Upper lobe of right lung (tissue), 1 donor: ENCODE measurements at regions not wholly inside any gene's neighbourhood (a gene's known extent, or its start where the extent isn't known, plus 50 kb on each side); places are given as distances from the start of the nearest gene placed in this dataset.

Experiments used
- ATAC-seq: fragments of 200-7000 bp; cut with Tn5 transposase; one replicate; pipeline ENCODE4 v1.9.1; 2020; ENCODE audit warnings: mild to moderate bottlenecking, moderate library complexity
- DNase-seq: peaks from one replicate; pipeline ENCODE4 v3.0.0-alpha.2; 2020
- H3K27ac ChIP-seq: fragments of 200-600 bp; one replicate; pipeline ENCODE4 v1.8.0; 2022
- H3K27me3 ChIP-seq: fragments of 200-600 bp; one replicate; pipeline ENCODE4 v1.8.0; 2022; ENCODE audit warnings: mild to moderate bottlenecking
- H3K36me3 ChIP-seq: fragments of 200-600 bp; one replicate; pipeline ENCODE4 v1.8.0; 2022
- H3K4me1 ChIP-seq: fragments of 200-600 bp; one replicate; pipeline ENCODE4 v1.8.0; 2022
- H3K4me3 ChIP-seq: fragments of 200-600 bp; one replicate; pipeline ENCODE4 v1.8.0; 2022; ENCODE audit warnings: mild to moderate bottlenecking
- H3K9me3 ChIP-seq: fragments of 200-600 bp; one replicate; pipeline ENCODE4 v1.8.0; 2022
- intact Hi-C: fragments of 100-400 bp; cut with DNase I; formaldehyde crosslinking; loops from one replicate; pipeline ENCODE4 v1.11.0; 2022
- TF ChIP-seq, protein P1 (sequence below): fragments of 200-600 bp; IDR thresholded peaks from one replicate; pipeline ENCODE4 v1.8.0; 2022; ENCODE audit warnings: antibody characterized with exemption
- donor health status: DM: no; HTN: yes; CAD: no; lungs with severe emphysema.

DNA sequence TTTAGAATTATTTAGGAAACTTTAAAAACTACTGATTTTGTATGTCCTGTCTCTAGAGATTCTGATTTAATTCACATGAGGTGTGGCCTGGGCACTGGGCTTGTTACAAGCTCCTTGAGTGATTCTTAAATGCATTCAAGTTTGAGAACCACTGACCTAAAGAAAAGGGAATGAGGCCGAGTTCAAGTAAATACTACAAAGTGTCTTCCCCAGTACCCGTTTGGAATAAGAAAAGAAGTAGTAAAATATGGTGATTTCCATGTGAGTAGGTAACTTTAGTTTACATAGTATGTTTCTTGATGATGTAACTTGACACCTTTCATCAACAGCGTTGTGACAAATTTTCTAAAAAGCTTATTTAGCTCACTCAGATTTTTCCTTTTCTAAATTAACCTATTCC is 1022.9 kb upstream of the NRXN1 start:
- no peak for DNase-seq
- intact Hi-C loops = no loop called here
- H3K27ac ChIP-seq = no peak overlapping the region
- no peak overlapping the region for H3K4me3 ChIP-seq
- no peak for ATAC-seq
- H3K27me3 ChIP-seq = no peaks in the 10 kb centered on the region
- no peaks in the 10 kb centered on the region for H3K36me3 ChIP-seq
- TF ChIP-seq, protein P1, sequence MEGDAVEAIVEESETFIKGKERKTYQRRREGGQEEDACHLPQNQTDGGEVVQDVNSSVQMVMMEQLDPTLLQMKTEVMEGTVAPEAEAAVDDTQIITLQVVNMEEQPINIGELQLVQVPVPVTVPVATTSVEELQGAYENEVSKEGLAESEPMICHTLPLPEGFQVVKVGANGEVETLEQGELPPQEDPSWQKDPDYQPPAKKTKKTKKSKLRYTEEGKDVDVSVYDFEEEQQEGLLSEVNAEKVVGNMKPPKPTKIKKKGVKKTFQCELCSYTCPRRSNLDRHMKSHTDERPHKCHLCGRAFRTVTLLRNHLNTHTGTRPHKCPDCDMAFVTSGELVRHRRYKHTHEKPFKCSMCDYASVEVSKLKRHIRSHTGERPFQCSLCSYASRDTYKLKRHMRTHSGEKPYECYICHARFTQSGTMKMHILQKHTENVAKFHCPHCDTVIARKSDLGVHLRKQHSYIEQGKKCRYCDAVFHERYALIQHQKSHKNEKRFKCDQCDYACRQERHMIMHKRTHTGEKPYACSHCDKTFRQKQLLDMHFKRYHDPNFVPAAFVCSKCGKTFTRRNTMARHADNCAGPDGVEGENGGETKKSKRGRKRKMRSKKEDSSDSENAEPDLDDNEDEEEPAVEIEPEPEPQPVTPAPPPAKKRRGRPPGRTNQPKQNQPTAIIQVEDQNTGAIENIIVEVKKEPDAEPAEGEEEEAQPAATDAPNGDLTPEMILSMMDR = no peak
- no peaks in the 10 kb centered on the region for H3K9me3 ChIP-seq
- no peaks in the 10 kb centered on the region for H3K4me1 ChIP-seq

DNA sequence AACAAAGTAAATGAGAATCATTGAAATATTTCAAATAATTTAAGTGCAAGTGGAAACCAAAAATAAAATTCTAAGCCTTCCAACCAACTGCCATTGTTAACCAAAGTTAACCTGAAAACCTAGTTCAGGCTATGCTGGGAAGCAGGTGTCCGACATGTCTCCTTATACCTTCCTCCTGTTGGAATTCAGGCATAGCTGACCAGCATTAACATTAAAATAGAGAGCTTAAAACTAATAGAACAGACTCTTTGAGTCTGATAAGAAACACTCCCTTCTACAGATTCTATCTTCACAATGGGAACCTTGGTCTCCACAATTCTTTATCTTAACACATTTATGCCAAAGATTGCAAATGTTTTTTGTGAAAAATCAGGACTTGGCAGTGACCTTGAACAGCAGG is 1004.9 kb upstream of the NRXN1 start:
- Histone ChIP-seq H3K9me3 (no peaks in the 10 kb centered on the region), H3K4me3 (no peak overlapping the region), H3K27ac (no peak overlapping the region), H3K27me3 (no peaks in the 10 kb centered on the region), H3K4me1 (no peaks in the 10 kb centered on the region), H3K36me3 (no peaks in the 10 kb centered on the region)
- intact Hi-C loops = no loop called here
- TF ChIP-seq, protein P1 = no peak
- ATAC-seq = no peak
- no peak for DNase-seq

DNA sequence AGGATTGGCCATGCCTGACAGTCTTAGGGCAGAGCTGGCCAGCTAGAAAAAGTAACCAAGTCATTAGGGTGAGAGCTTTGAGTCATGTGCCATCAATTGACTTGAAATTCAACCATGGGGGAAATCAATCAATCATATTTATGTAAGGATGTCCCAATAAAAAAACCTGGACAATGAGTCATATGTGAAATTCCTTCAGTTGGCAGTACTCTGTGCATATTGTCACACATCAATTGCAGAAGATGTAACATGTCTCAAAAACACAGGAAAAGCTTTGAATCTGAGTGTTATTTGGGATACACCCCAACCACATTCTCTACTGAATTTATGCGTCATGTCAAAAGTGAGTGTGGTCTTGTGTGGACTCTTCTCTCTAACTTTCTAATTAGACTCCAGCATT is 1004.1 kb upstream of the NRXN1 start:
- ATAC-seq = no peak
- H3K36me3 ChIP-seq = no peaks in the 10 kb centered on the region
- TF ChIP-seq, protein P1 = no peak
- no peak overlapping the region for H3K4me3 ChIP-seq
- no peaks in the 10 kb centered on the region for H3K27me3 ChIP-seq
- no peak overlapping the region for H3K27ac ChIP-seq
- no peak for DNase-seq
- no peaks in the 10 kb centered on the region for H3K4me1 ChIP-seq
- intact Hi-C loops = no loop called here
- no peaks in the 10 kb centered on the region for H3K9me3 ChIP-seq

DNA sequence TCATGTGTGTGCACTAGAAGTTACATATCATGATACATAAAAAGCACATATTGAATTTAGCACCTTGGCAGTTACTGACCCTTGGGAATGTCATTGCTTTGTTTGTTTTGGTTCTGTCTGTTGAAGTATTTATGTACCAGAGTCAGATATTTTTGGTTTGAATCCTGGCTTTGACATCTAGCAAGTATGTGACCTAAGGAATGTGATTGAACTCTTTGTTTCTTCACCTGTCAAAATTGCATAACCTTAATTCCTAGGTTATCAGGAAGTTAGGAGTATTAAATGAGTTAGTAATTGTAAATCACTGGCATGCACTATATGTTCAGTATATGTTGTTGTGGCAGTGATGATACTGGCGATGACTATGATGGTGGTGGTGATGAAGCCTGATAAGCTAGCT is 1003.5 kb upstream of the NRXN1 start:
- DNase-seq = no peak
- no peak overlapping the region for H3K4me3 ChIP-seq
- H3K9me3 ChIP-seq = no peaks in the 10 kb centered on the region
- no peak overlapping the region for H3K27ac ChIP-seq
- TF ChIP-seq, protein P1 = no peak
- H3K27me3 ChIP-seq = no peaks in the 10 kb centered on the region
- H3K36me3 ChIP-seq = no peaks in the 10 kb centered on the region
- H3K4me1 ChIP-seq = no peaks in the 10 kb centered on the region
- intact Hi-C loops = no loop called here
- ATAC-seq = no peak

DNA sequence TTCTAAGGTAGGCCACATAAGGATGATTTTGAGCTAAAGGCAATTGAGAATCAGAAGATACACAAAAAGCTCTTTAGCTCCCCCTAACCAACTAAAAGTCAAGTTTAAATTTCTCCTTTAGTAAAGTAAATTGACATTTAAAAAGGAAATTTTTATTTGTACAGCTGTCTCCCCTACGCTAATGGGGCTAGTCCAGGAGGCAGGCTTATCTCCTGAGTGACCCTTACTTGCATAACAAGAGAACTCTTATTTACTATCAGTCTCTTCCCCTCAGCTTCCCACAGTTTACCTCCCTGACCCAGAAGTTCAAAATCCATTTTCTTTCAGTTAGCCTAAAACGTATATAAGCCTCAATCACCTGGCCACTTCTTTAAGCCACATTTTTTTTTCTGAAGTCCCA is 1002.8 kb upstream of the NRXN1 start:
- H3K27ac ChIP-seq = no peak overlapping the region
- TF ChIP-seq, protein P1 = no peak
- ATAC-seq (no peak), DNase-seq (no peak)
- H3K36me3 ChIP-seq = no peaks in the 10 kb centered on the region
- intact Hi-C loops = no loop called here
- no peaks in the 10 kb centered on the region for H3K4me1 ChIP-seq
- no peaks in the 10 kb centered on the region for H3K9me3 ChIP-seq
- no peaks in the 10 kb centered on the region for H3K27me3 ChIP-seq
- no peak overlapping the region for H3K4me3 ChIP-seq

DNA sequence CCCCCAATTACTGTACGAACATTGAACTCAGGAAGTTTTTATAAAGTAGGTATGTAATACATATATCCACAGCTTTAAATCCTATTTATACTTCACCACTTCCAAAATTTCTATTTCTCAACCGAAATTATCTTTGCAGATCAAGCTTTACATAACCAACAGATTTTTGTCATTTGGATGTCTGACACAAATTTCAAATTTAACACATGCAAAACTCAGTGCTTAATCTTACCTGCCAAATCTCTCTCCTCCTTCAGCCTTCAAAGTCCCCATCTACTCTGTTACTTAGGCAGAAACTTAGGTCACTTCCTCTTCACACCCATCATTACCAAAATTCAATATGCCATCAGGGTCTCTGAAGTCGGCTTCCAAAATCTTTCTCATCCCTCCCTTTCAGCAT is 990.1 kb upstream of the NRXN1 start:
- H3K4me3 ChIP-seq = no peak overlapping the region
- H3K4me1 ChIP-seq = no peaks in the 10 kb centered on the region
- DNase-seq (no peak), ATAC-seq (no peak)
- no peaks in the 10 kb centered on the region for H3K36me3 ChIP-seq
- intact Hi-C loops = no loop called here
- TF ChIP-seq, protein P1 = no peak
- no peak overlapping the region for H3K27ac ChIP-seq
- H3K9me3 ChIP-seq = no peaks in the 10 kb centered on the region
- no peaks in the 10 kb centered on the region for H3K27me3 ChIP-seq
